GM19468 (cell line): ENCODE measurements at regions not wholly inside any gene's neighbourhood (a gene's known extent, or its start where the extent isn't known, plus 50 kb on each side); places are given as distances from the start of the nearest gene placed in this dataset.
"Not testable (repeated sequence)": the region's sequence is repeated elsewhere in the genome, so short reads cannot be mapped to it uniquely, and the experiment has no call there.

Experiments
- ATAC-seq: cut with Tn5 transposase; IDR thresholded peaks from one replicate; pipeline ENCODE4 v1.9.1; 2021; ENCODE audit warnings: mild to moderate bottlenecking, moderate library complexity, moderate number of reproducible peaks; ENCODE audit not compliant: unreplicated experiment; ENCODE audit errors: extremely low read depth

DNA sequence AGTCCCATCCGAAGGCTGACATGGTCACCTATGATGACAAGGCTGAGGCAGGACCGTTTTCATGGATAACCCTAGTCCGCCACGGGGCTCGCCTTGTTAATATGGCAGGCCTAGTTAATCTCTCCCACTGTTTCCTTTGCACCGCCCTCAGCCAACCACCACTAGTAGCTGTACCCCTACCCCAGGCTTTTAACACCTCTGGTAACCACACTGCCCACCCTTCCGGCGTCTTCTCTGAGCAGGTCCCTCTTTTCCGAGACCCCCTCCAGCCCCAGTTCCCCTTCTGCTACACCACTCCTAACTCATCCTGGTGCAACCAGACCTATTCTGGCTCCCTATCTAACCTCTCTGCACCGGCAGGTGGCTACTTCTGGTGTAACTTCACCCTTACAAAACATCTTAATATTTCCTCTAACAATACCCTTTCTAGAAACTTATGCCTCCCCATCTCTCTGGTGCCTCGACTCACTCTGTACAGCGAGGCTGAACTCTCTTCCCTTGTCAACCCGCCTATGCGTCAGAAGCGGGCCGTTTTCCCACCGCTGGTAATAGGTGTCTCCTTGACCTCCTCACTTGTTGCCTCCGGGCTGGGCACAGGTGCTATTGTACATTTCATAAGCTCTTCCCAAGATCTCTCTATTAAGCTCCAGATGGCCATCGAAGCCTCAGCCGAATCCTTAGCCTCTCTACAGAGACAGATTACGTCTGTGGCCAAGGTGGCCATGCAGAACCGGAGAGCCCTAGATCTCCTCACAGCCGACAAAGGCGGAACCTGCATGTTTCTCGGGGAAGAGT lies 964.4 kb downstream of the RPA4 start:
- no peak for ATAC-seq

DNA sequence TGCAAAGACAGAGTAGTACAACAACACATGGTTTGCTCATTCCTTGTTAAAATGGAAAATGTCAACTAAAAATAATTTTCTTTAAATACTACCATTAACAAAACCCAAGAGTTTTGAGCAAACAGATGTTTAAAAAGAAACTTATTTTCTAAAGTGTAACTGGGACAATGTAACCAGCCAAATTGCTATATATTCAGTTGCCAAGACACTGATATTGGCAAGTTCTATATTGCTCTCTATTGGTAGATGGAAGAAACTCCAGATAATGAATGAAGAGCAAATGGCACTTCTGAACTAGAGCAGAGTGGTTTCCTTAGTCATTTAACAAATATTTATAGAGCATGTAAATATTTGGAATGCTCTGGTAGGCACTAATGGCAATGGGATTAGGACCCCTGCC lies 966.2 kb downstream of the RPA4 start:
- ATAC-seq: no peak

DNA sequence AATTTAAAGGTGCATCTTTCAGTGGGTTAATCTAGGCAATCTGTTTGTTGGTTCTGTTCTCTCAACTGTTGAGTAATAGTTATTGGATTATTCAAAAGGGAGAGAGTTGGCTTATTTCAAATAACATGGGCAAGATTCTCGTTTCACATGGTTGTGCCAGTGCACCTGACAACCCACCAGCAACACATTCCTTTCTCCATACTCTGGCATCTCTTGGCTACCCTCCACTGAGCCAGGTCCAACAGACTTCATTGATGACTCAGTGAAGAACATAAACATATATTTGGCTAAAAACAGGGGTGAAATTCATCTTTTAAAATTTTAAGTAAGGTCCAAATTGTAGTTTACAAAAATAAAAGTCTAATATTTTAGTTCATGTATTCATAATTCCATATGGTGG lies 967.2 kb downstream of the RPA4 start:
- ATAC-seq: no peak

DNA sequence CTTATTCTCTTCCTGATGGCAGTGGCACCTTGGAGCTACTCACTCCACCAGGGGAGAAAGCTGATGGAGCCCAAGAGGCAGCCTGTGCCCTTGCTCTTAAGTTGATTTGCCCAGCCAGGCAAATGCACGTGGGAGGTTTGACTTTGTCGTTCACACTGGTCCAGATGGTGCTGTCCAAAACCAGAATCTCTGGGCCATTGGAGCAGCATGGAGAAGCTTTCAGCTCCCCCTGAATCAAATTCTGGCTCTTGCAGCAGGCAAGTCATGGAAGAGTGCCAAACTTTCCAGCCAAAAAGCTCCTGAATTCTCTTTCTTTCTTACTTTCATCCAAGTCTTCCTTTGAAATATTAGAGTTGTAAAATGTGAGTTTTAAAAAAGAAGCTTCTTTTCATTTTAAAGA lies 970.4 kb downstream of the RPA4 start:
- no peak for ATAC-seq

DNA sequence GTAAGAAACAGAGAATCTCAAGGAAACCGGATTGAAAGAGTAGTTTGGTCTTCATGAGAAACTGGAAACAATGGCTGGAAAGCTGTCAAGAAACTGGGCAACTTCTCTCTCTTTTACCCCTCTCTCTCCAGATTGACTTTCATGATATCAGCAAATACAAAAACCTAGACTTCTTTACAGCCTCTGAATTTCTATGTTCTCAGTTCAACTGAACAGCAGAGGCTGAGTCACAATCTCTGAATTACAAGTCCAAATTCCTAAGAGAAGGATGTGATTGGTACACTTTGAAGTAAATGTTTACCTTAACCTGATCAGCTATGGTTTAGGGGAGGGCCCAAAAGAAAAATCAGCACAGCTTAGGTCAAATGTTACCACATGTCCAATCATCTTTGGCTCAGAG lies 974.9 kb downstream of the RPA4 start:
- ATAC-seq: no peak

DNA sequence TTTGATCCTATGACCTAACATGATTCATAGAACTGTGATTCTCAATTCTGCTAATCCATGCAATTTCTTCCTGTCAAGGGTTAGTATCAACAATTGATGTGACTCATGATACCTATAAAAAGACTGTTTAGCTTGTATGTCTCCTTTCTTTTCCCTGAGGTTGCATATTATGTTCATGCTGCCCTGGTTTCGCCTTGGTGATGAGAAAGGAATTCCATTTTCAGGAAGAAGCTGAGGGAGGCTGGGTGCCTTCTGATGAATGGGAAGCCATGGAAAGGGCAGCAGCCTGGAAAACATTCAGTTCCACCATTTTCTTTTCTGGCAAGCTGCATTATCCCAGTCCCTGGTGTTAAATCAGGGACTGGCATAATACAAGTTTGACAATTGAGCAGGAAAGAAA lies 976.5 kb downstream of the RPA4 start:
- no peak for ATAC-seq

DNA sequence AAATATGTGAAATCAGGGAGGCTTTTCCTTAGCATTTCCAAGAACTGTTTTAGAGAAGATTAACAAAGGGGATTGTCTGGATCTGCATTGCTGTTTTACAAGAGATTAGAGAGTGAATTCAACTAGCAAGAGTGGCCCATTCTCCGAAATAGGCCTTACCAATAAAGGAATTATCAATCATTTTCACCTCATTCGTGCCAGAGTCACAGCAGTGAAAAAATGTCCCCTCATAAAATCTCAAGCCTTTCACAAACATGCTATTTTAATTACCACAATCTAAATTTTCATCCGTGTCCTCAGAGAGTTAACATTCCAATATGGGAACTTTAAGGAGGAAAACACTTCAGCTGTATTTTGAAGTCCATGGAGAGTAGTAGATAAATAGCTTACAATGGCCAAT lies 979.6 kb downstream of the RPA4 start:
- ATAC-seq: no peak

DNA sequence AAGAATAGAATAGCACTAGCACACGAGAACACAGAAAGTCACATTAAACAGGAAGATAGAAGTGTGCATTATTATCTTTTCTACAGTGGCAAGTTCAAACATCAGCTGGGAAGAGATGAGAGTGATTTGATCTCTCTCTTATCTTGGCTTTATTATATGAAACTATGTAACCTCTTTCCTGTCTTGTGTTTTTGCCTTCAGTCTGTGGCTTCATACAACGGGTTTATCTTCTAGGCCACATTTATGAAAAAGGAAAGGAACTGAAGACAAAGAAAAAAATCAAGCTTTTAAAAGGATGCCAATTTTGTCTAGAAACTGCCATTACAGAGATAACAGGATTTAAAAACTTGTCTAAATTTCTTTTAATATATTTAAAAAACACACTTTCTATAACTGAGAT lies 983.6 kb downstream of the RPA4 start:
- ATAC-seq: no peak

DNA sequence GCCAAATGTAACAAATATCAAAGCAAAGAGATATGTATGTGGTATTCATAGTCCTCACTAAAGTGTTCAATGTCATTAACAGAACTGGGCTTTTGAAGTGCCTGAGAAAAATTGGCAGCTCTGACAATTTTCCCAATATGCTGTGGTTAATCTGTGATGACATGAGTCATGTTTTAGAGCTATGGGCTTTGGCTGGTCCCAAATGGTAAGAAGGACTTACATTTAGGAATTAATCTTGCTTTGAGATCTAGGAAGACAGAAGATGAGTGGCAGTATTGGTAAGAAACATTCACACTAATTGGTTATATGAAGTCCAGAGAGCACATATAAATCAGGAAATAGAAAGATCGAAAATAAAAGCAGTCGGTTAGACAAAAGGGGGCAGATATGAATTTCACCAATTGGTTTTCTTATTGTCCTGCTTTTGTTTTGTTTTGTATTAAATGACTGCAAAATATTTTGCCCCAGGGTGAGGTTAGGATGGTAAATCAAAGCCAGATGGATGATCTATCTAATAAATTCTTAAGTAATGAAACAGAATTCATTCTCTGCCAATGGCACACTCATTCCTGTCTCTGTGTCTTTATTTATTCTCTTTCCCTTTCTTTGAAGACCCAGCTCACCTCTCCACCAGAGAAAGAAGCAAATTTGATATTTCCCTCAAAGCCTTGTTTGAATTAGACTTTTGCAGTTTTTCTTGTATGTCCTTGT lies 993.1 kb downstream of the RPA4 start:
- no peak for ATAC-seq

DNA sequence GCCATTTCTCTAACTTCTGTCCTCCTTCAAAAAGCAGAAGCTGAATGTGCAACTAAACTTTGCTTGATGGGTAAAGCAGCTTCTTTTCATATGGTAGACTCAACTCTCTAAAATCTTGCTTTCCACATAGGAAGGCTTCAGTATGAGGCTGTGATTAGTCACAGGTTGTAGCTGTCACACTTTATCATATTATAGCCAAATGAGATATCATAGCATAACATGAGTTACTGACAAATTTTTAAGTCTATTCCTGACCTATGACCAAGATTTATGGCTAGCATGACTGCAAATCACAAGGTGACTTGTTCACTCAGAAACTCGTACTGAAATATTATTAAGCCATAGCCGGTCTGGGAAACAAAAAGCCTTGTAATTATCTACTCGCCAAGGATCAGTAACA lies 998.6 kb downstream of the RPA4 start:
- no peak for ATAC-seq

DNA sequence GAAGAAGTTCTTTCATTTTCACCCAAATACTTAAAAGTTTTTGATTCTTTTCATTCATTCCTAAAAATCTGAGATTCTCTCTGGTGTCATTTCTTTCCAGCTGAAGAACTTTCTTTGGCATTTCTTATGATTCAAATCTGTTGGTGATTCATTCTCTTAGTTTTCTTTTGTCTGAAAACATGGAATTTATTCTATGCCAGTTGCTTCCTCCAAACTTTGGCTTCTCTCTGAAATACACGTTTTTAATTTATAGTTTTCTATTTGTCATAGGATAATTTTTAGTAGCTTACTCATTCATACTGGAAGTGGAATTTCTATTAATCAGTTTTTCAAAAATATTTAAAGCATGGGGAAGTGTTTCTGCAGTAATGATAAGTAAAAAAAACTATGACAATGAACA lies 1012.0 kb downstream of the RPA4 start:
- no peak for ATAC-seq

DNA sequence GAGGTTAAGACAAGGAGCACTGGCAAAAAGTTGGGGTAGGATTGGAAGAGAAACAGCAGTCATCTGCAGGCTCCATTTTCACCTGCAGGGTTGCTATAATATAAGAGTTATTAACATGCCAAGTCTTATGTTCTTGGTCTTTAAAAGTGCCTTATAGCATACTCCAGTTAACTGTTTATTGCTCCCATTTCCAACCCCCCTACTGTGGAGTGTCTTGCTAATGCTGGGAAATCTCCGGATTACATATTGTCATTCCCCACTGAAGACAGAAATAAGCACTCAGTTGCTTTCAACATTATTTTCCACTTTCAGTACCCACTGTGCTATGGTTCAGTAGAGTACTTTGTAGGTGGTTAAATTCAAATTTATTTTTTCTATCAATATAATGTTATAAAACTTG lies 1014.3 kb downstream of the RPA4 start:
- ATAC-seq: no peak

DNA sequence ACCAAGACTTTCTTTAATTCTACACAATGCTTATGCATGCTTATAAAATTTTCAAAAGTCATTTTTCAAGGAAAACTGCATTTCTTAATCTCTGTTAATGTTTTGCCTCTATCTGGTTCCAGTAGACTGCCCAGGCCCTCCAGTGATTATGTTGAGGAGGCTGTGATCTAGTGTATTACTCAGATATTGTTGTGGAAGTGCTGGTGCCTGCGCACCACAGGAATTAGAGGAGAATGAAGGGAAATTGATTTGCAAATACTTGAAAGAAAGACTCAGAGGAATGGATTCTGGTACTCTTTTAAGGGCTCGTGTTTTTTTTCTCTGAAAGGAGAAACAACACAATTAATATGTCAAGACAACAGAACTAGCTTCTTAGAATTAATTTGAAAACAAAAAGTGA lies 1015.1 kb downstream of the RPA4 start:
- ATAC-seq: no peak

DNA sequence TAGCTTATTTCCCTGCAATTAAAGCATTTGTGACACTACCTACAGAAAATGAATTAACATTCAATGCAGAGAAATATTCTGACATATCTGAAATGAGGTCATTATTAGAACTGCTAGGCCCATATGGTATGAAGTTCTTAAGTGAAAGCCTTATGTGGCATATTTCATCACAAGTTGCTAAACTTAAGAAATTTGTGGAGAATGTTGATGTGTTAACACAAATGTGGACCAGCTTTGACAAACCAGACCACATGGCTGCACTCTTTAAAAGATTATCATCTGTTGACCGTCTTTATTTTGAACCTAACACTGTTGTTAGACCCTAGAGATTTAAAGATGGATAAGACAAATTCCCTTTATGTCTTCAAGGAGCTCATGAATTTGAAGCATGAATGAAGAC lies 1024.1 kb downstream of the RPA4 start:
- no peak for ATAC-seq

DNA sequence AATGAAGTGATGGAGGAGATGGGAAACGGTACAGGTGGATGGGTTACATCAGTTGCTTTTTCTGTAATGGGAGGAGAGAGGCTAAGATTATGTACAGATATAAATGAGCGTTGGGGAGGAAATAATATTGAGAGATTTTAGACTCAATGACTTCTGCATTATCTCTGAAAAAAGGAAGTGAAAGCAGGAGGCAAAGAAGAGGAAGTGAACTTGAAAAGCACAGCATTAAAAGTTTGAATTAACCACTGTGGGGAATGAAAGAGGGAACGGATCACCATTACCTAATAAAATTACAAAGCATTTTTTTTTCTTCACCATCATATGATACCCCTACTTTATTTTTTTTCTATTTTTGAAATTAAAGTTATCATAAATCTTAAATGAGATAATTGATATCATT lies 1025.5 kb downstream of the RPA4 start:
- ATAC-seq: peak; percentile 93

DNA sequence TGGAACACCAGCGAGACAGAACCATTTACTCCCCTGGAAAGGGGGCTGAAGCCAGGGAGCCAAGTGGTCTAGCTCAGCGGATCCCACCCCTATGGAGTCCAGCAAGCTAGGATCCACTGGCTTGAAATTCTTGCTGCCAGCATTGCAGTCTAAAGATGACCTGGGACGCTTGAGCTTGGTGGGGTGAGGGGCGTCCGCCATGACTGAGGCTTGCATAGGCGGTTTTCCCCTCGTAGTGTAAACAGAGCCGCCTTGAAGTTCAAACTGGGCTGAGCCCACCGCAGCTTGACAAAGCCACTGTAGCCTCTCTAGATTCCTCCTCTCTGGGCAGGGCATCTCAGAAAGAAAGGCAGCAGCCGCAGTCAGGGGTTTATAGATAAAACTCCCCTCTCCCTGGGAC lies 1031.7 kb downstream of the RPA4 start:
- ATAC-seq: not testable (repeated sequence)

DNA sequence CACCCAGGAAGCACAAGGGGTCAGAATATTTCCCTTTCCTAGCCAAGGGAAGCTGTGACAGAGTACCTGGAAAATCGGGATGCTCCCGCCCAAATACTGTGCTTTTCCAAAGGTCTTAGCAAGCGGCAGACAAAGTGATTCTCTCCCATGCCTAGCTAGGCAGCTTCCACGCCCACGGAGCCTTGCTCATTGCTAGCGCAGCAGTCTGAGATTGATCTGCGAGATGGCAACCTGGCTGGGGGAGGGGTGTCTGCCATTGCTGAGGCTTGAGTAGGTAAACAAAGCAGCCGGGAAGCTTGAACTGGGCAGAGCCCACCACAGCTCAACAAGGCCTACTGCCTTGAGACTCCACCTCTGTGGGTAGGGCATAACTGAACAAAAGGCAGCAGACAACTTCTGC lies 1037.5 kb downstream of the RPA4 start:
- not testable (repeated sequence) for ATAC-seq

DNA sequence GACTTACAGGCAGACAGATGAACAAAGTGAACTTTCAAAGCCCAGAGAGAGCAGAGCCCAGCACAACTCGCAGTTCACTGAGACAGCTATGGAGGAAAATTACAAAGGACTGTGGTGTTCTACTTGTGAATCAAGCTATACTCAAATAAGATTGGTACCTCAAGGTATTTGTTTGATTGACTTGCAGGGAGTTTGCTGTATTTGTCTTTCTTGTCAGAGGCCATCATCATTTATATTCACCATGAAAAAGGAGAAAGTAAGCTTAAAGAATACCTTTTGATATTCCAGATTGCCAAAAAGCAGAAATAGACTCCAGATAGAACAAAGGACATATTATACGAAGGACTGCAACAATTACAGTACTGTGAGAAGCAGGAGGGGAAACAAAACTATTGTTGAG lies 1047.9 kb downstream of the RPA4 start:
- ATAC-seq: no peak

DNA sequence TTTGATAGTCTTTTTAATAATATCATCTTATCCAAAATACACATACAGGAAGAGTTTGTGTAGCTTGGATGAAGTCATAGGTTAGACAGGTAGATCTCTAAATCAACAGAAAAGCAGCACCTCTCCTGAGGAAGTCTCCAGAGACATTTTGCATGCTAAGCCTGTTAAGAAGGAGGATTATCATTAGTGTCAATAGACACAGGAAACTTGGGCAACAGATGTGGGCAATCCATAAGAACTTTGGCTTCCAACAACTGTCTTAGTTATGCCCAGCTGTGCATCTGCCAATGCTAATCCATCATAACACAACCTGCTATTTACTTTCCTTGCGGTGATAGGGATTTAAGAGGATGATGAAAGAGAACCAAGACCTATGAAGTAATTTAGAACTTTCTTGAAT lies 1052.6 kb downstream of the RPA4 start:
- no peak for ATAC-seq

DNA sequence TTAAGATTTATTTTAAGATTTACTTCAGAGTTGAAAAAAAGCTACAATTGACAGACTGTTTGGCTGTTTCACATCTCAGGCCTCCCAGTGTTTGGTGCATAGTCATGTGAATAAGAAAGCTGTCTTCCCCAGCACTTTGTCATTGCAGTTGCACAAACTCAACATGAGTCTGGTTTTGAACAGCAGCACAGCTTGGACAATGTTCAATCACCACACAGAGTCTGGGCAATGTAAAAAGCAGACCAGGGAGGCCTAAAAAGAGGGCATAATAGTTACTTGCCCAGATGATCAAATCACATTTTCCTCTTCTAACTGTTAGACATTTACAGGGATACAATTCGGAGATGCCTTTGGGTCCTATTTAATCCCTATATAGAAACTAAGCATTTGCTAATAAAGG lies 1055.0 kb downstream of the RPA4 start:
- ATAC-seq: no peak

DNA sequence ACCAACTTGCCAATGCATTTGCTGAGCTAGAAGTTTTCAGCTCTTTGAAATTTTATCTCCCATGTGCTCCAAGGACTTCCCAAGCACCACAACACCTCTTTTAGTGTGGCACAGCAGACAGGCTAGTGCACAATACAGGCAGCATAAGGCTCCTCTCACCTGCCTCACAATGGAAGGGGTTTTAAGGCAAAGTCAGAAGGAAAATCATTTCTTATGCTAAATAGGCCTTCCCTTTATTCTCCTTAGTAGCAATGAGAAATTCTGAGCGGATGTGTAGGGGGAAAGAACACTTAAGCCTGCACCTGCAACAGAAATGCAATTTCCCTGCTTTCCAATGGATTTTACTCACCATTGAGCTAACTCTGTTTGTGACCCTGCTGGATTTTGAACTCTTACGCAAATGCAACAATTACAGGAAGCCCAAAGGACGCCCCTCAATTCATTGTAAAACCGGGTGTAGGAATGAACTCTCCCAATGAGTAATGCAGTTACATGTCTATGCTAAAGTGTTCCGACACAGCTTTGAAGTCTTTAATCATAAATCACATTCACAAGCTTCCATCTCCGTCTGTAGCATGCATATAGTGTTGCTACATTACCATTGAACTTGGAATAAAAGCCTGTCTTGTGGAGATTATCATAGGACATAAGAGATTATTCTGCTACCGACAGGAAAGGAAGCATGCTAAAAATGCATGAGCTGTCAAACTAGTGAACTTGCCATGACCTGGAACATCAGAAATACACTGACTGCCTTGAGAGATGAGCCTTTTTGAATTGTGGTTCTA lies 1084.9 kb downstream of the RPA4 start:
- ATAC-seq: no peak
